HUES64 (cell line): ENCODE measurements at regions not wholly inside any gene's neighbourhood (a gene's known extent, or its start where the extent isn't known, plus 50 kb on each side); places are given as distances from the start of the nearest gene placed in this dataset.

Source experiments
- H3K27ac ChIP-seq: 2 replicates; pipeline ENCODE4 v1.7.0; 2013; ENCODE audit warnings: low read depth, low read length, inconsistent platforms
- H3K27me3 ChIP-seq: 2 replicates; pipeline ENCODE4 v1.6.1; 2013; ENCODE audit warnings: mild to moderate bottlenecking, low read length; ENCODE audit not compliant: insufficient read depth
- H3K36me3 ChIP-seq: 2 replicates; pipeline ENCODE4 v1.6.1; 2013; ENCODE audit warnings: mild to moderate bottlenecking, low read length; ENCODE audit not compliant: insufficient read depth
- H3K4me1 ChIP-seq: 2 replicates; pipeline ENCODE4 v1.6.1; 2013; ENCODE audit warnings: mild to moderate bottlenecking, low read length, moderate library complexity; ENCODE audit not compliant: insufficient read depth
- H3K4me3 ChIP-seq: 2 replicates; pipeline ENCODE4 v1.5.1; 2013; ENCODE audit warnings: mild to moderate bottlenecking, low read length, moderate library complexity
- H3K9ac ChIP-seq: 2 replicates; pipeline ENCODE4 v1.6.1; 2013; ENCODE audit warnings: mild to moderate bottlenecking, low read depth, low read length
- H3K9me3 ChIP-seq: 2 replicates; pipeline ENCODE4 v1.6.1; 2013; ENCODE audit warnings: low read depth, low read length; ENCODE audit not compliant: insufficient read depth
- WGBS: fragments of 150-250, 120-280 bp; methylation state at CpG from one replicate; pipeline ENCODE4 v1.1.7; 2013; ENCODE audit warnings: missing lambda C conversion rate; 5-methylcytosine and 5-hydroxymethylcytosine counted together

DNA sequence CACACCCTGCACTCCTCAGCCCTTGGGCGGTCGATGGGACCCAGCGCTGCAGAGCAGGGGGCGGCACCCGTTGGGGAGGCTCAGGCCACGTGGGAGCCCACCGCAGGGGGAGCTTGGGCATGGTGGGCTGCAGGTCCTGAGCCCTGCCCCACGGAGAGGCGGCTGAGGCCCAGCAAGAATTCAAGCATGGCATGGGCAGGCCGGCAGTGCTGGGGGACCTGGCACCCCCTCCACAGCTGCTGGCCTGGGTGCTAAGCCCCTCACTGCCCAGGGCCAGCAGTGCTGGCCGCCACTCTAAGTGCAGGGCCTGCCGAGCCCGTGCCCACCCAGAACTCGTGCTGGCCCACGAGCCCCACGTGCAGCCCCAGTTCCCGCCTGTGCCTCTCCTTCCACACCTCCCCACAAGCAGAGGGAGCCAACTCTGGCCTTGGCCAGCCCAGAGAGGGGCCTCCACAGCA, 555.0 kb upstream of the ADGRL4 start:
- Histone ChIP-seq H3K27me3 (no peaks in the 10 kb centered on the region), H3K9me3 (no peaks in the 10 kb centered on the region), H3K27ac (no peak overlapping the region), H3K4me1 (no peaks in the 10 kb centered on the region), H3K9ac (no peak overlapping the region), H3K36me3 (no peaks in the 10 kb centered on the region), H3K4me3 (no peak overlapping the region)
- WGBS, result 97% methylated on average over 17 of the region's 17 CpGs

DNA sequence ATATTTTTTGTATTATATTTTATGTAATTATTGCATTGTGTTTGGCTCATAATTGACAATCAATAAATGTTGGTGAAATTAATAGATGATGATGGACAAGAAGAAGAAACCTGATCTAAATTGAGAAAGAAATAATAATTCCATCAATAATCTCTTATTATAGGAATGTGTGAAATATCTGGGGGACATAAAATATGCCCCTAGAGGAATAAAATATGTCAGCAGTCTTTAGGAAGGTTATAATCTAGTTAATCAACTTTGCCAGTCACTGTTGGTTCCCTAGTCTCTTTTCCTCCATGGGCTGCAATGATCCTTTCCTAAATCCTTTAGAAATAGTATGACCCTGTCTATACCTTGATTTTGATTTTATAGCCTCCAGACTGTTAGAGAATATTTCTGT, 549.7 kb upstream of the ADGRL4 start:
- Histone ChIP-seq H3K4me3 (no peak overlapping the region), H3K36me3 (no peaks in the 10 kb centered on the region), H3K9ac (no peak overlapping the region), H3K27me3 (no peaks in the 10 kb centered on the region), H3K9me3 (no peaks in the 10 kb centered on the region), H3K4me1 (no peaks in the 10 kb centered on the region), H3K27ac (no peak overlapping the region)

DNA sequence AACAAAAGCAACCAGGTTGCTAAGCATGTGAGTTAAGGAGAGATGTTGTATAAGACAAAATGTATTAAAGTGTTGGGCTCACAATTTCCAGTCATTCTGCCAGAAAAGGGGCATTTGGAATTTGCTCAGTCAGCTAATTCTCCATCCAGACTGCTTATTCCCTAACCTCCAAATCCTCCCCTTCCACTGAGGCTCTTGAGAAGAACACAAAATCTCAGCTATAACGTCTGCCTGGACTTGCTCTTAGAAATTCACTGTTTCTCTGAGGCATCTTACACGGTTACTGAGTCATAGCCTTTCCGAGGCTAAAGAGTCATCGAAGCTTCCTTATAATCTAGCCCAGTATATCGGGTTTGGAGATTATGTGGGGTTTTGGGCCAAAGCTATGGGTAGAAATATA, 548.2 kb upstream of the ADGRL4 start:
- Histone ChIP-seq H3K27ac (no peak overlapping the region), H3K27me3 (no peaks in the 10 kb centered on the region), H3K9me3 (no peaks in the 10 kb centered on the region), H3K4me3 (no peak overlapping the region), H3K36me3 (no peaks in the 10 kb centered on the region), H3K4me1 (no peaks in the 10 kb centered on the region), H3K9ac (no peak overlapping the region)
- WGBS, result 76% methylated on average over 5 of the region's 5 CpGs

DNA sequence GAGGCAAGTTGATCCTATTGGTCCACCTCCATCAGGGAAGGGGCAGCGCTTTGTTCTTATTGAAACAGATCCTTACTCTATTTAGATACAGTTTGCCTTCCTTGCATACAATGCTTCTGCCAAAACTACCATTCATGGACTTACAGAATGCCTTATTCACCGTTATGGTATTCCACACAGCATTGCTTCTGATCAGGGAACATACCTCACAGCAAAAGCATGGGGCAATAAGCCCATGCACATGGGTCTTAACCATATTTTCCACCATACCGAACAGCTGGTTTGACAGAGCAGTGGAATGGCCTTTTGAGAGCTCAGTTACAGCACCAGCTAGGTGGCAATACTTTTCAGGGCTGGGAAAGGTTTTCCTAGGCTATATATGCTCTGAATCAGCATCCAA, 544.8 kb upstream of the ADGRL4 start:
- Histone ChIP-seq H3K4me3 (no peak overlapping the region), H3K27me3 (no peaks in the 10 kb centered on the region), H3K27ac (no peak overlapping the region), H3K36me3 (no peaks in the 10 kb centered on the region), H3K9ac (no peak overlapping the region), H3K9me3 (no peaks in the 10 kb centered on the region), H3K4me1 (no peaks in the 10 kb centered on the region)
- WGBS, result 64% methylated on average over 3 of the region's 3 CpGs

DNA sequence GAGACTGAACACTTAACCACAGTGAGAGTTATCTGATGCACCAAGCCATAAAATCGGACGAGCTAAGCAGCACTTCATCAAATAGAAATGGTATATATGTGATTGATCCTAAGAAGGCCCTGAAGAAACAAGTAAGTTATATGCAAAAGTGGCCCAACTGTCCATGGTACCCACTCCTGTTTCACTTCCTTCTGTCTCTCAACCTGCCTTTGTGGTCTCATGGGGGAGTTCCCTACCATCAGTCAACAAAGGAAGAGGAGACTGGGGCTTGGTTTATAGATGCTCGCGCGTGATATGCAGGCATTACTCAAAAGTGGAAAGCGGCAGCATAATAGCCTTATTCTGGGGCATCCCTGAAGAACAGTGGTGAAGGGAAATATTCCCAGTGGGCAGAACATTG, 543.9 kb upstream of the ADGRL4 start:
- H3K9me3 ChIP-seq, result no peaks in the 10 kb centered on the region
- no peak overlapping the region for H3K9ac ChIP-seq
- H3K4me3 ChIP-seq, result no peak overlapping the region
- no peaks in the 10 kb centered on the region for H3K27me3 ChIP-seq
- H3K4me1 ChIP-seq, result no peaks in the 10 kb centered on the region
- 98% methylated on average over 6 of the region's 6 CpGs for WGBS
- H3K27ac ChIP-seq, result no peak overlapping the region
- no peaks in the 10 kb centered on the region for H3K36me3 ChIP-seq

DNA sequence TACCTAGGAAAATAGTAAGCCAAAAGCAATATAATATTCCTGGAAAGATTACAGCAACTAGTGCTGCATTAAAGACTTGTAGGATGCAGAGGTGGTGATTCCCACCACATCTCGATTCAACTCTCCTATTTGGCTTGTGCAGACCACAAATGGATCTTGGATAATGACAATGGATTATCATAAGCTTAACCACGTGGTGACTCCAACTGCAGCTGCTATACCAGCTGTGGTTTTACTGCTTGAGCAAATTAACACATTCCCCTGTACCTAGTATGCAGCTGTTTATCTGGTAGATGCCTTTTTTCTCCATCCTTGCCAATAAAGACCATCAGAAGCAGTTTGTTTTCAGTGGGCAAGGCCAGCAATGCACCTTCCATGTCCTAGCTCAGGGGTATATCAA, 542.7 kb upstream of the ADGRL4 start:
- Histone ChIP-seq H3K4me3 (no peak overlapping the region), H3K9me3 (no peaks in the 10 kb centered on the region), H3K27me3 (no peaks in the 10 kb centered on the region), H3K36me3 (no peaks in the 10 kb centered on the region), H3K9ac (no peak overlapping the region), H3K4me1 (no peaks in the 10 kb centered on the region), H3K27ac (no peak overlapping the region)
- 69% methylated on average over 2 of the region's 2 CpGs for WGBS

DNA sequence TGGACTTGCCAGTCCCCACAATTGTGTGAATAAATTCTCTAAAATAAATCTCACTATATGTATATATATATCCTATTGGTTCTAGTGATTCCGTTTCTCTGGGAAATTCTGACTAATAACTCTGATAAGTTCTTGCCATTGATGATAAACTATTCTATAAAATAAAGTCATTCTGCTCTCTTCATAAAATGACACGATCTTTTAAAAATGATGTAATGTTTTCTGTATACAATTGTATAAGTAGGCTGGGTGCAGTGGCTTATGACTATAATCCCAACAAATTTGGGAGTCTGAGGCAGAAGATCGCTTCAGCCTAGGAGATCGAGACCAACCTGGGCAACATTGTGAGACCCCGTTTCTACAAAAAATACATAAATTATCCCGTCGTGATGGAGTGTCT, 541.0 kb upstream of the ADGRL4 start:
- H3K4me1 ChIP-seq, result no peaks in the 10 kb centered on the region
- no peaks in the 10 kb centered on the region for H3K36me3 ChIP-seq
- H3K27ac ChIP-seq, result no peak overlapping the region
- 100% methylated on average over 6 of the region's 7 CpGs for WGBS
- H3K9ac ChIP-seq, result no peak overlapping the region
- H3K4me3 ChIP-seq, result no peak overlapping the region
- H3K27me3 ChIP-seq, result no peaks in the 10 kb centered on the region
- H3K9me3 ChIP-seq, result no peaks in the 10 kb centered on the region

DNA sequence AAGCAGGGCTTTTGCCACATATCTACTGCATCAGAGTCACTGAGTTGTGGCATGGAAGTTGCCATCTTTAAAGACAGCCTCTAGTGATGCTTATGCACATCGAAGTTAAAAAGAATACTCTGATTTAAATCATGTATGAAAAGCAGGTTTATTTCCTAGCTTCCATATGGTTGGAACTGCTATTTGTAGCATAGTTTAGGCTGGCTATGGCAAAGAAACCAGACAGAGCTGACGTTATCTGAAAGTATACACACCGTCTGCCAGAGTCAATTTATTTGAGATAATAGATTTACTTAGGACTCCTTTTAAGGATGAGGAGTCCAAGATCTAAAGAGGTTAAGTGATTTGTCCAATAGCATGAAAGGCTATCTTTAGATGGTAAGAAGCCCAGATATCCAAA, 536.9 kb upstream of the ADGRL4 start:
- no peaks in the 10 kb centered on the region for H3K9me3 ChIP-seq
- no peak overlapping the region for H3K27ac ChIP-seq
- H3K9ac ChIP-seq, result no peak overlapping the region
- 96% methylated on average over 3 of the region's 3 CpGs for WGBS
- no peaks in the 10 kb centered on the region for H3K36me3 ChIP-seq
- no peak overlapping the region for H3K4me3 ChIP-seq
- H3K27me3 ChIP-seq, result no peaks in the 10 kb centered on the region
- H3K4me1 ChIP-seq, result no peaks in the 10 kb centered on the region

DNA sequence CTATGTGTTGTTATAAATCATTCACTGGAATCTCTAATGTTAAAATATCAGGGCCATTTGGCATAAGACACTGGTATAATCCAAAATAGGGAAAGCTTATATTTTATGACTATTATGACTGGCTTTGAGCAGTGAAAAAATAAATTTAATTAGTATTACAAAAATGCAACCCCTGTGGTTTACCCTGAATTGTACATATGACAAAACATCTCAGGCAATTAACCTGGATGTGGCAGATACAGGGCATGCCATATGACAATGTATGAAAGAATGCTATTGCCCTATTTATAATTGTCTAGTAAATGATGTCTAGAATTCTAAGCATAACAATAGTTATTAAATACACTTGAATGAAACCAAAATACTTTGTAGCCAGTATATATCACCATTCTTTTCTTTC, 532.5 kb upstream of the ADGRL4 start:
- Histone ChIP-seq H3K27me3 (no peaks in the 10 kb centered on the region), H3K4me1 (no peaks in the 10 kb centered on the region), H3K27ac (no peak overlapping the region), H3K4me3 (no peak overlapping the region), H3K9ac (no peak overlapping the region), H3K36me3 (no peaks in the 10 kb centered on the region), H3K9me3 (no peaks in the 10 kb centered on the region)

DNA sequence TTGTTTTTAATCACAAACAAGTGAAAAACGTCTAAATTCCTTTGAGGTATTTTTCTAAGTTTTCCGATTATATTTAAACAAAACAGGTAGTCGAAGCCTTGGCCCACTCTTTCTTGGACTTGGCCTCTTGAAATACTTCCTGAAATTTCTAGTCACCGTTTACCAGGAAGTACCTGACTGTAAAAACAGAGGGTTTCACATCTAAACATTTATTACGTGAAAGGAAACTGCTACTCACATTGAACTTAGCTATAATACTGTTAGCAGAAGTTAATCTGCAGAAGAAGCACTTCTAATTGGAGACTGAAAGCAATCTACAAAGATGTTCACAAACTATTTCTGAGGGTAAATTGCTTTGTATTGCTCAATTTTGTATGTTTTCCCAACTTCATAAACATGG, 526.0 kb upstream of the ADGRL4 start:
- Histone ChIP-seq H3K27me3 (no peaks in the 10 kb centered on the region), H3K9ac (no peak overlapping the region), H3K9me3 (no peaks in the 10 kb centered on the region), H3K4me1 (peaks cover 9% of the 10 kb centered on the region; the same call in 1 of the 2 replicates), H3K4me3 (no peak overlapping the region), H3K36me3 (no peaks in the 10 kb centered on the region), H3K27ac (no peak overlapping the region)
- WGBS, result 95% methylated on average over 5 of the region's 5 CpGs

DNA sequence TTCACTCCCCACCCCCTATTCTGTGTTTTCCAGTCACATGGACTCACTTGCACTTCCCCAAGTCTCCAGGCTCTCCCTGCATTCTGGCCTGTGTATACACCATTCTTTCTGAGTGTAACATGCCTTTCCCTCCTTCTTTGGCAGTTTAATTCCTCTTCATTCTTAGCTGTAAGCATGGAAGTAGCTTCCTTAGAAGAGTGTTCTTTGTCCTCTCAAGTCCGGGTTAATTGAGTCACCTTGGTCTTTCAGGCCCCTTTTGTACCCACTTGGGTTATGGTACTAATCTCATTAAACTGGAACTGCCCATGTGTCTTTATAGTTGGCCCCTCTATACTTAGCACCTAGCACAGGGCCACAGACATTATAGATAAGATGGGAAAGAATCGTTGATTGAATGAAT, 525.3 kb upstream of the ADGRL4 start:
- Histone ChIP-seq H3K36me3 (no peaks in the 10 kb centered on the region), H3K9ac (no peak overlapping the region), H3K4me1 (peaks cover 9% of the 10 kb centered on the region; the same call in 1 of the 2 replicates), H3K9me3 (no peaks in the 10 kb centered on the region), H3K27ac (no peak overlapping the region), H3K27me3 (no peaks in the 10 kb centered on the region), H3K4me3 (no peak overlapping the region)
- WGBS, result 94% methylated on average over 1 of the region's 2 CpGs

DNA sequence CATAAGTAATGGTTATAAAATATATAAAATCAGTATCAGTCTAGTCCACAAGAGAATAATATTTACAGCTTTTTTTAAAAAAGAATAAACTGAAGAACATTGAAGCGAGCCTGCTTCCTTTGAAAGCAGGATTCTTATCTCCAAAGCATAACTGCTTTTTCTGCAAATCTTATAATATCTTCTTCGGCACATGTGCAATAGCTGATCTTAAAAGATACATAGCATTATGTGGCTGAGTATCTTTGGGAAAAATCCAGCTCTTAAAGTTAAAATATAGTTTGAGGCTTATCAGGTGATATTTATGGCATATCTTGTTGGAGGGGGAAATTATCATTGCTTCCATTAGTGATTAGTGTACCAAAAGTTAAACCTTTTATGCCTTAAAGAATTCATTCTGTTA, 523.9 kb upstream of the ADGRL4 start:
- Histone ChIP-seq H3K36me3 (no peaks in the 10 kb centered on the region), H3K27me3 (no peaks in the 10 kb centered on the region), H3K4me3 (no peak overlapping the region), H3K9me3 (no peaks in the 10 kb centered on the region), H3K4me1 (peaks cover 9% of the 10 kb centered on the region; the same call in 1 of the 2 replicates), H3K9ac (no peak overlapping the region), H3K27ac (no peak overlapping the region)
- 98% methylated on average over 2 of the region's 2 CpGs for WGBS
